ENCODE measurements at regions not wholly inside any gene's neighbourhood (a gene's known extent, or its start where the extent isn't known, plus 50 kb on each side); places are given as distances from the start of the nearest gene placed in this dataset.
"Not testable (repeated sequence)": the region's sequence is repeated elsewhere in the genome, so short reads cannot be mapped to it uniquely, and the experiment has no call there.

DNA sequence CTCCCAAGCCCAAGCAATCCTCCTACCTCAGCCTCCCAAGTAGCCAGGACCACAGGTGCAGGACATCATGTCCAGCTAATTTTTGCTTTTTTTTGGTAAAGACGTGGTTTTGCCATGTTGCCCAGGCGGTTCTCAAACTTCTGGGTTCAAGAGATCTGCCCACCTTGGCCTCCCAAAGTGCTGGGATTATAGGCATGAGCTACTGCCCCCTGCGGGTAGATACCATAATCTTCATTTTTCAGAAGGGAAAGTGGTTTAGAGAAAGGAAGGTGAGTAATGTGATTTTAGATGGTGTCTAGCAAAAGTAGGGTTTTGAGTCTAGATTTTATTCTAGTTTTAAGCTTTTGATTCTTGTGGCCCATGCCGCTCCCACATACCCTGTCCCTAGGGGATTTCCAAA, 205.3 kb upstream of the CLNK start:
- no peak for DNase-seq

DNA sequence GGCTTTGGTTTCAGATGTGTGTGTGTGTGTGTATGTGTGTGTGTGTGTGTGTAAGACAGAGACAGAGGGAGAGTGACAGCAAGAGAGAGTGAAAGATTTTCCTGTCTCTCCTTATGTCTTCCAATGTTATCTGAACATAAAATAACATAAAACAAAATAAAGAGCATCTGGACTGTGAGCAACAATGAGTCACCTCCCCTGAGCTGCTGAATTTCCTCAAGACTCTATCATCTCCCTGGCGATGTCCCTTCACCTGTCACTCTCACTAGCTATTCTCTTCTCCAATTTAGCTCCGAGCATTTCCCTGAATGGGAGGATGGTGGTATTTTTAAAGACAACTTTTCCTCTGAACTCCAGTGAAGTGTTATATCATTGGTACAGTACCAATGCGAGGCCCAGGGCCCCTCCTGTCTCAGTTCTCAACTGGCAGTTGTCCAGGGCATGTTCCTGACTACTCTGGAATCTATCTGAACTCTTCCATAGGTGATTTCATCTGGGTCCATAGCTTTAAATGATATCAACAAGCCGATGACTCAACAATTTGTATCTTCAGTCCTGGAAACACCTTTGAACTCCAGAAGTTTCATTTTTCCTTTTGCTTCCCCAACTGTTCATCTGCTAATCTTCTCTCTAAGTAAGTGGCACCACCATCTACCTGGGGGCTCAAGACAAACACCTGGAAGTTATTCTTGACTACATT, 195.0 kb upstream of the CLNK start:
- DNase-seq = no peak

DNA sequence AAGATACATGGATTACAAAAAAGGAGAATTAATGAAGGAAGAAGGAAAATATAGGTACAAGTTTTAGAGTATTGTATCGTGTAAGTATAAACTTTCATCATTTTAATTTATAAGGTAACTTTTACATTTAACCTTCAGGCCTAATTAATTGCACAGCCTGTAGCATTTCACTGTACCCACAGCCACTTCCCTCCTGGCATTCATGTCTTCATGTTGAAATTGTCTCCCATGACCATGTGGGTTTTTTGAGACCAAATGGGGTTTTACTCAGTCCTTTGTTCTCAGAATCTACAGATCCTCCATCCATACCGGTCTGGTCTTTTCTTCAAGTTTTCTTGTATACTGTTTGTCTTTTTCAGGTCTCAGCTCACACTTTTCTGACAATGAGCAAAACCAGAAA, 194.3 kb upstream of the CLNK start:
- no peak for DNase-seq

DNA sequence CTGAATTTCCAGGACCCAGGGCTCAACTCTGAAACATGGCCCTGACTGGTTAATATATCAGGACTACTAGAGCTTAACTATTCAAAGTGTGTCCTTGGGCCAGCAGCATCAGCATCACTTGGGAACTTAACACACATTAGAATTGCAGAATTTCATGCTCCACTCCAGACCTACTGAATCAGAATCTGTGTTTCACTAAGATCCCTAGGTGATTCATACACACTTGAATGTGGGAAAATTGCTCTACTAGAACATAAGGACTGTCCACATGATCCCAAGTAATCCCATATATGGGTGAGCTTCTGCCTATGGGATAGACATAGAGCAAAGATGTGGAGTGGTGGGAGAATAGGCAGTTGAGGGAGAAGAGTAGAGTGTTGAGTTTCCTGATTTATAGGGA, 192.5 kb upstream of the CLNK start:
- DNase-seq = no peak

DNA sequence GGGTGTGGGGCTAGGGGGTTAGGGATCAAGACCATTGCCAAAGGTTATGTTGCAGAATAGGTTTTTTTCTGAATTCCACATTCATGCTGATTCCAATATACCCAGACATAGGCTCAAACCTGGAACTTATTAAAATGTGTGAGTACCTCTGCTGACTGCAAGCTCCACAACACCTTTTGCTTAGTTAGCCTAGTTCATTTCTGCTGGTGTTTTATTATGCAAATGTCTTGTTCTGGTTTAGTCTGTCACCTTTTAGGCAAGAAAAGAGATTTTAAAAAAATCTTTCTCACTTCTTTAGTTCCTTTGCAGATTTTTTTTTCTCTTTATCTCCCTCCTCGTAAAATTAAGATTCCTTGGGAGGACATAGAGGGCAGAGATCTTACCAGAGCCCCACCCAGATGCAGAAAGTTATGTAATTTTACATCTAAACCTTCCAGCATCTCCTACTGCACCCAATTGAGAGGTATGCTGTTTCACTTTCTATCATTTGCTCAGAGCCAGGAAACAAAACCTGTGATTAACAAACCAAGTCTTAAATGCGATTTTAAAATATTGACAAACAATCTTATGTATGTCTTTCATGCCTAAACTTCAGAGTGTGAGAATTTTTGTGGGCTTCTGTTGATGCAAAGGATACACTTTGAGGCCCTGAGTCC, 190.7 kb upstream of the CLNK start:
- no peak for DNase-seq

DNA sequence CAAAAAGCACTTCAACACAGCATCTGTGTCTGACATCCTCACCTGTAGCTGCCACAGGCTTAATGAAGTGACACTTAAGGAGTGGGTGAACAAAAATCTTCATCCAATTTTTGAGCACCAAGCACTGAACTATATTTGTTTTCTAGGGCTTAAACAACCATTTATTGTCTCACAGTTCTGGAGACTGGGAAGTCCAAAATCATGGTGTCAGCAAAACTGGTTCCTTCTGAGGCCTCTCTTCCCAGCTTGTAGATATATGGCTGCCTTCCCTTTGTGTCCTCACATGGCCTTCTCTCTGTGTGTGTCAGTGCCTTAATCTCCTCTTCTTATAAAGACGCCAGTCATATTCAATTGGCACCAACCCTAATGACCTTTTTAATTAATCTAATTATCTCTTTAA, 189.2 kb upstream of the CLNK start:
- no peak for DNase-seq

DNA sequence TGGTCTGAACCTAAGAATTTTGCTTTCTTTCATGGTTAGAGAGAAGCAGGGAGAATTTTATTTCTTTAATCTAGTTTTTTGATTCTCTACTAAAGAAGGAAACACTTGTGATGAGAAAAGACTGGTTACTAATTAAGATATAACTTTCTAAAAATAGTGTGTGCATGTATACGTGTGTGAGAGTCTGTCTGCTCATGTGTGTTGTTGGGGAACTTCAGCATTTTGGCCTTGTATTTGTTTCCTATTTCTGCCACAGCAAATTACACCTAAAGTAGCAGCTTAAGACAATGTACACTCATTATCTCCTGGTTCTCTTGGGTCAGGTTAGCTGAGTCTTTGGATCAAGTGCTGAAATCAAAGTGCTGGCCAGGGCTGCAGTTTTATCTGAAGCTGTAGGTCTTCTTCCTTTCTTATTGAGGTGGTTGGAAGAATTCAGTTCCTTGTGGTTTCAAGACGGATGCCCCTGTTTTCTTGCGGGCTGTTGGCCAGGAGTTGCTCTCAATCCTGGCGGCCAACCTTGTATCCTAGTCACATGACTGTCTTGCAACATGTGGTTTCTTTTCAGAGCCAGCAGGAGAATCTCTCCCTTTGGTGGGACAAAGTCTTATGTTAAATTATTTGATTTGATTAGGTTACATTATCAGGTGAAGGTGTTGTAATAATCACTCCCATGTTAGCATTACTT, 188.4 kb upstream of the CLNK start:
- DNase-seq = peak; percentile 7

DNA sequence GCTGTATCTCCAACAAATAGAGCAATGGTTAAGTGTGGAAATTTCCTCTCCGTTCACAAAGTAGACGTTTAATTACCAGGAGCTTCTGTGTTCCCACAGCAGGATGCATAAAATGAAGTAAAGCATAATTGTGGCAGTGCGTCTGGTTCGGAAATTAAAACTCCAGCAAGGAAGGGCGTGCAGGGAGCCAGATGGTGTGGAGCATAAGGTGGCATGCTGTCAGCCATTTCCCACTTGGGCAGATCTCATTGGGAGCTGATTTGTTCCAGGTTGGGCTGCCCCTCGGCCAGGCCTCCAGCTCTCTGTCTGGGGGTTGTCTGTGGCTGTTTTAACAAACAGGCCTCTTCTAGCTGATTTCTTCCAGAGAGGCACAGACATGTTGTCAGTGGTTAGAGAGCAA, 182.1 kb upstream of the CLNK start:
- DNase-seq = no peak

DNA sequence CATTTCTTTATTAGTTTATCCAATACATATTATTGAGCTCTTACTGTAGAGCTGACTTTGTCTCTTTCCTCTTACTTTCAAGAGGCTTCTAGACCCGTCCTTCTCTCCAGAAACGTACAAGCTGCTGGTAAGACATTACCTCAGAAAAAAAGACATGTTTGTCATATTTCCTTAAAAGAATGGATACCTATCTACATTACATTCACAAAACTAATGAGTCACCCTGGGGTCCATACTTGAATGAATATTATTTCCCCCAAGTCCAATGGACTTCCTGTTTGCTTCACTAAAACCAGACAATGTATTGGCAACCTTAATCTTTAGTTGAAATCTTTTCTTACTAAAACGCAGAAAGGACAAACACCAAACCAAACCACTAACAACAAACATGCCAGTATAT, 176.5 kb upstream of the CLNK start:
- no peak for DNase-seq

DNA sequence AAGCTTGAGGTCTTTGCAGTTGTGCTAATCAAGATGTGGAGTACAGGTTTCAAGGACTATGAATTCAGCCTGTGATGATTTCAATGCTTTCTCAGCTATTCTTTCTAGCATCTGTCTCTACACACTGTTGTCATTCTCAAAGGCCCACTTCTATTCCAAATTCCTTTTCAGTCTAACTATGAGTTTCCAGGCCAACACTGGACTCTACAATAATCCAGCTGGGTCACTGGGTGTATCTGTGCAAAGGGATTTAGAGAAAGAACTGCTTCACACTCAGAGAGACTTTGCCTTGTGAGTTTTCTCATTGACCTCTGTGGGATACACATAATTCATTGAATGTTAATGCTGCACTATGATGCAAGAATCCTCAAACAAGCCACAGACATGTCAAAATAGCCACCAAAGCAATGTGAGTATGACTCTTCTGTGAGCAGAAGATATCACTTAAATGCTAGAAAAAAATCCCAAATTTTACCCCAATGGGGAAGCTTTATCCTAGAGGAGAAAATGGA, 171.8 kb upstream of the CLNK start:
- no peak for DNase-seq

DNA sequence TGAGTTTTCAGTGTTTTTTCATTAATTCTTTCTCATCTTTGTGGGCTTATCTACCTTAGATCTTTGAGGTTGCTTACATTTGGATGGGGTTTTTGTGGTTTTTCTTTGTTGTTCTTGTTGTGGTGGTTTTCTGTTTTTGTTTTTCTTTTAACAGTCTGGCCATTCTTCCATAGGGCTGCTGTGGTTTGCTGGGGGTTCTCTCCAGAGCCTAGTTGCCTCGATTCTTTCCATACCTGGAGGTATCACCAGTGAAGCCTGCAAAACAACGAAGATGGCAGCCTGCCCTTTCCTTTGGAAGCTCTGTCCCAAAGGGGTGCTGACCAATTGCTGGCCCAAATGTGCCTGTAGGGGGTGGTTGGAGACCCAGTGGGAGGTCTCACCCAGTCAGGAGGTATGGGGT, 168.6 kb upstream of the CLNK start:
- no peak for DNase-seq

DNA sequence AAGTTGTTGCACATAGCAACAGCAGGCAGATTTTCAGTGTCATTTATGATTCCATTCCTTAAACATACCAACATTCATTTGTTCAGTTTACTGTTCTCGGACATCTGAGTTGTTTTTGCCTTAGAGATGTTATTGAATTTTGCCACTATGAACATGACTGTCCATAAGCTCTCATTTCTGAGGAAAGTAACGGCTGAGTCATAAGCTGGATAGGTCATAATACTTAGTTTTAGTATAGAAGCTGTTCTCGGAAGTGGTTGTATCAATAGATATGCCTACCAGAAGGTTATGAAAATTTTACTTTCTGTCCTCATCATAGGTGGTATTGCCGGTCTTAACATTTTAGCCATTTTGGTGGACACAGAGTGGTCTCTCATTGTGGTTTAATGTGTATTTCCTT, 157.1 kb upstream of the CLNK start:
- DNase-seq = no peak

DNA sequence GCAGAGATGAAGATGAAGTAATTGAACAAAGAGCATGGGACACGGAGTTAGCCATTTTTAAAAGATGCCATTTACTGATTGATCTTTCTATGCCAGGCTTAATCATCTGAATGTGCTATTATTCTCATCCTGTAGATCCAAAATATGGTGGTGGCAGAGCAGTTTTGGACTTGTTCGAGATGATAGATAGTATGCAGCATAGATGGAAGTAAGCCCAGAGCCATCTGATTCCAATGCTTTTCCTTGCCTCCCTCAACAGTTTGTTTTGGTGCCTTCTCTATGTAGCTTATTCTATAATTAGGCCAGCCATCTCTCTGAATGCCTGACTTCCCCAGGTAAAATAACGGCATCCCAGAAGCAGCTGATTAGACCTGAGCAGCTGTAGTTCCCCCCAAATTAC, 152.6 kb upstream of the CLNK start:
- DNase-seq = no peak

DNA sequence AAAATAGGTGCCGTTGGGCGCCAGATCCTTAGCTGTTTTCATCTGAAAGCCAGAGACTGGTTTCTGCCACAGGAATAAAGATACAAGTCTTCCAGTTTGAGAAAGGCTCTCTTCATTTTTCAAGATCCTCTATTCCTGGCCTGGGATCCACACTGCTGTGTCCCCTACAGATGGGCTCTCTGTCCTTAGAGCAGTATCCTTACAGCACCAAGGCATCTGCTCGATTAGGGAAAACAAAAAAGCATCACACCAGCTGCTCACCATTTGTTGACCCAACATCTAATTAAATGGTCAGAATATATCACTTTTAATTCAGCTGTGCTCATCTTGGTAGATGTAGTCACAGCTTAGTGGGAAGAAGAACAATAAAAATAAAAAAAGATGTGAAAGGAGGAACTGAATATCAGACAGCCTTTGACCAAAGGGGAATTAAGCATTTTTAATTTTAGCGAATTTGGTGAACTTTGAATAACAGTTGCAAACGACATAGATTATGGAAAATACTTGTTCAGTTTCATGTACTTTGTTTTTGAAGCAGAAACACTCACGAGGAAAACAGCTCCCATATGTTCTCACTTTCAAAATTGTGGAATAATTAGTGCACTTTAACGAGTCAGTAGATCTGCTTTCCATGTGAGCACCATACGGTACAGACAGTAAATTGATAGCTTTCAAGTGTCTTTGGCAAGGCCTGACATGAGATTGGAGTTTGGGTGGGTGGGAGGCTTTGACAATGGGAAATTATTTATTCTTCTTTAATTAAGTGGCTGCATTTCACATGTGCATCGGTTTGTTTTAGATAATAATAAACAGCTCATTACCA, 148.4 kb upstream of the CLNK start:
- DNase-seq = no peak

DNA sequence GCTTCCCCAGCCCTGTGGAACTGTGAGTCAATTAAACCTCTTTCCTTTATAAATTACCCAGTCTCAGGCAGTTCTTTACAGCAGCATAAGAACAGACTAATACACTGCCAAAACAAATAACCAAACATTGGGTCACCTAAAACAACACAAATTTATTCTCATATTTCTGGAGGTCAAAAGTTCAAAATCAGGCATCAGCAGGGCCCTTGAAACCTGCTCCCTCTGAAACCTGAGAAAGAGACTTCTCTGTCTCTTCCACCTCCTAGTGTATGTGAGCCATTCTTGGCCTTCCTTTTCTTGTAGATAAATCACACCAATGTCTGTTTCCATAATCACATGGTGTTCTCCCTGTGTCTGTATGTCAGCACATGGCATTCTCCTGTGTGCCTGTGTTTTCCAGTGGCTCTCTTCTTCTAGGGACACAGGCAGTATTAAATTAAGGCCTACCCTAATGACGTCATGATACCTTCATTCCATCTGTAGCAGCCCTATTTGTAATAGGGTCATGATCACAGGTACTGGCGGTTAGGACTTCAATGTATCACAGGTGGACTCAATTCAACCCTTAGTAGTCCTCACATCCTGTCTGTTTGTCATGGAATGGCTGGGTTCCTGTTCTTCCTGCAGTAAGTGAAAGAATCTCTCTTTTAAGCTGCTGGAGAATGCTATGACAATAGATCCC, 147.3 kb upstream of the CLNK start:
- no peak for DNase-seq

DNA sequence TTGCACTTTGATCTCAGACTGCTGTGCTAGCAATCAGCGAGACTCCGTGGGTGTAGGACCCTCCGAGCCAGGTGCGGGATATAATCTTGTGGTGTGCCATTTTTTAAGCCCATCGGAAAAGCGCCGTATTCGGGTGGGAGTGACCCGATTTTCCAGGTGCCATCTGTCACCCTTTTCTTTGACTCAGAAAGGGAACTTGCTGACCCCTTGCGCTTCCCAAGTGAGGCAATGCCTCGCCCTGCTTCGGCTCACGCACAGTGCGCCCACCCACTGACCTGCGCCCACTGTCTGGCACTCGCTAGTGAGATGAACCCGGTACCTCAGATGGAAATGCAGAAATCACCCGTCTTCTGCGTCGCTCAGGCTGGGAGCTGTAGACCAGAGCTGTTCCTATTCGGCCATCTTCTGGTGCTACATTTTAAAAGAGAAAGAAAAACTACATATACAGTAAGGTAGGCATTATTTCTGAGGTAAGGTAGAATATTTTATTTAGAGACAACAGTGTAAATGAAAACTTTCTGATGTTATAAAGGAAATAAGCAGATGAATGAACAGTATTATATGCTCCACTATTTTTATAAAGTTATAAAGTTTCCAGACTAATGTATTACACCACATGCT, 144.5 kb upstream of the CLNK start:
- DNase-seq = not testable (repeated sequence)

DNA sequence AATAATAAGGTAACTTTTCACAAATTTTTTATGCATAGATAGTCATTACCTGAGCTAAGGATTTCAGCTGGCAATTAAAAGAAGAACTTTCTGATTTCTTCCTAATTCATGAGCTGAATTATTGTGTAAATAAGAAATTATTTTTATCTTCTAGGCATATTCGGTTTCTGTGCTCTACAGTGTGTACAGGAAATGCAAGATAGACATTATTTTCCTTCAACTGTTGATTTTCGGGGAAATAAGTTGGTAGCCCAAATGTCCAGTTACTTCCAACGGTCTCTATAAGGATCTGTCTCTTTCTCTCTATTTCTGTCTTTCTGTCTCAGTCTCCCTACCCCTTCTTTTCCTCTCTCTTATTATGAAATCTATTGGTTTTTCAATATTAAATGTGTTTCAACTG, 137.3 kb upstream of the CLNK start:
- DNase-seq = no peak

DNA sequence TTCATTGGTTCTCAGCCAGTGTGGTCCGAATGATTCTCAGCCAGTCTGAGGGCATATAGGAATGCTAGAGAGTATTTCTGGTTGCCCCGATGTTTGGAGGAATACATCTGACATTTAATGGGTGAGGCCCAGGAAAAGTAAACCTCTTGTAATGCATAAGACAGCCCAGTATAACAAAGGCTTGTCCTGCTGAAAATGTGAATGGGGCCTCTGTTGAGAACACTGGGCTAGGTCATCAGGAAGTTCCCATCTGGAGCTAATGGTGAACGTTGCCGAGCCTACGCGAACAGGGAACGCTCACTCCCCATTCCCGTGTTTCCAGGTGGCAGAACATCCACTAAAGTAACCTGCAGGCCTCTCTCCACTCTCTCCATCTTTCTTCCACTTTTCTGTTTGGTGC, 132.0 kb upstream of the CLNK start:
- DNase-seq = no peak

DNA sequence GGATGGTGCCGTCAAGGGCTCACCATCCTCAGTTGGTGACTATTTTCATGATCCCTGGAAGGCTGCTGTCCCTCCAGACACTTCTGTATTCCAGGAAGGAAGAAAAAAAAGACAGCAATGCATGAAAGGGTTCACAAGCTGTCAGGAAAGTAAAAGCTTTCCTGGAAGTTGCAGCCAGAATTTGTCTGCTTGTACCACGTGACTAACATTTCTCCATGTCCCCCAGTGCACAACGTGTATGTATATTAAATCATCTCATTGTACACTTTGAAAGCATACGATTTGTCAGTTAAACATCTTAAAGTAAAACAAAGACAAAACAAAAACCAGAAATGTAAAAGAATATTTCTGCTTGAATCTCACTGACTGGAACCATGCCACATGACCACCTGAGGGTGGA, 127.4 kb upstream of the CLNK start:
- DNase-seq = no peak

DNA sequence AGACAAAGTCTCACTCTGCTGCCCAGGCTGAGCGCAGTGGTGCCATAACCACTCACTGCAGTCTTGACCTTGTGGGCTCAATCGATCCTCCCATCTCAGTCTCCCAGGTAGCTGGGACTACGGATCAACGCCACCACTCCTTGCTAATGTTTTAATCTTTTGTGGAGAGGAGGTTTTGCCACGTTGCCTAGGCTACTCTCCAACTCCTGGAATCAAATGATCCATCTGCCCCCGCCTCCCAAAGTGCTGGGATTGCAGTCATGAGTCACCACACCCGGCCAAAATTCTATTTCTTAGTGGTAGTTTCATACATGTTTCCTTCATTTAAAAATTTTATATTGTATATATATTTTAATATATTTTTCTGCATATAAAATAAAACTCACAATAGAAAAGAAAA, 125.8 kb upstream of the CLNK start:
- no peak for DNase-seq

DNA sequence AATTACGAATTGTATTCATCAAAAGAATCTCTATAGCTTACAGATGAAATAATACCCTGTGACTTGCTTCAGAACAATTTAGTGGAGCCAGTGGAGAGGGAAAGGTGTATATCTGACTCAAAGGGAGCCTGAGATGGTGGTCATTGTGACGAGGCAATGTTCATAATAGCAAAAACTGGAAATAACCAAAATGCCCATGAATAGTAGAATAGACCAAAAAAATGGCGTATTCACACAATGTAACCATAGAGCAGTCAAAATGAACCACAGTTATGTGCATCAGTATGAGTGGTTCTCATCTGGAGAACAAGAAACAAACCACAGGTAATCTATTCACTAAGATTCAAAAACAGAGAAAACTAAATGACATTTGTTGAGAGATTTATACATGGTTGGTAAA, 125.3 kb upstream of the CLNK start:
- DNase-seq = no peak

DNA sequence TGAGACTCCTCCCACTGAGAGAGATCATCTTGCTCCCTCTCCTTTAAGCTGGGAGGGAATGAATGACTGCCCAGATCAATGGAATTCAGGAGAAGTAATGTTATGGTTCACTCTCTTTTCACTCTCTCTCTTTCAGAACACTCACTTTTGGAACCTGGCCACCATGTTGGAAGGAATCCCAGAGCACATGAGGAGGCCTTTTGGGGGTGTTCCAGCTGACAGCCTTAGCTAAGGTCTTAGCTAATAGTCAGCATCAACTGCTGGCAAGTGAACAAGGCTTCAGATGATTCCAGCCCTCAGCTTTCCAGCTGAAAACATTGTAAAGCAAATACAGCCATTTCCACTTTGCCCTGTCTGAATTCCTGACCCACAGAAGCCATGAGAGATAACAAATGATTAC, 124.0 kb upstream of the CLNK start:
- DNase-seq = no peak

All from hematopoietic multipotent progenitor cell treated with erythropoietin and hydrocortisone succinate and interleukin-3 and kit ligand, for 6 days (in vitro differentiated cells).